ENCODE measurements at regions not wholly inside any gene's neighbourhood (a gene's known extent, or its start where the extent isn't known, plus 50 kb on each side); places are given as distances from the start of the nearest gene placed in this dataset.

- Histone ChIP-seq H3K27me3 (no peaks in the 10 kb centered on the region), H3K36me3 (no peaks in the 10 kb centered on the region), H3K27ac (no peak overlapping the region), H3K4me1 (no peaks in the 10 kb centered on the region), H3K4me3 (no peak overlapping the region), H3K9me3 (peaks cover 0 to 6% of the 10 kb centered on the region in 2 donors)
- TF ChIP-seq CTCF (IDR thresholded peaks at IDR 0.05) (no peak), POLR2A (IDR thresholded peaks at IDR 0.05) (no peak)
- intact Hi-C loops (cut with DNase I; ENCODE audit: low total_unique reads), result no loop called here
- no peak for DNase-seq
Measured at GRCh38 chr15:37652646-37653417, 281.6 kb upstream of the TMCO5A start.

GRCh38 chr15:37678124-37678523 lies 256.3 kb upstream of the TMCO5A start:
- intact Hi-C loops (cut with DNase I; ENCODE audit: low total_unique reads), result no loop called here
- Histone ChIP-seq H3K4me3 (no peak overlapping the region), H3K27me3 (no peaks in the 10 kb centered on the region), H3K27ac (no peak overlapping the region), H3K4me1 (no peaks in the 10 kb centered on the region), H3K9me3 (no peaks in the 10 kb centered on the region), H3K36me3 (no peaks in the 10 kb centered on the region)
- no peak for TF ChIP-seq POLR2A (IDR thresholded peaks at IDR 0.05)
- no peak for TF ChIP-seq CTCF (IDR thresholded peaks at IDR 0.05)
- DNase-seq, result no peak

- H3K27me3 ChIP-seq, result no peaks in the 10 kb centered on the region
- TF ChIP-seq POLR2A (IDR thresholded peaks at IDR 0.05), result no peak
- TF ChIP-seq CTCF (IDR thresholded peaks at IDR 0.05), result no peak
- no peaks in the 10 kb centered on the region for H3K9me3 ChIP-seq
- H3K36me3 ChIP-seq, result no peaks in the 10 kb centered on the region
- H3K4me1 ChIP-seq, result no peaks in the 10 kb centered on the region
- H3K27ac ChIP-seq, result no peak overlapping the region
- no peak overlapping the region for H3K4me3 ChIP-seq
- intact Hi-C loops (cut with DNase I; ENCODE audit: low total_unique reads), result no loop called here
- no peak for DNase-seq
Measured at GRCh38 chr15:37679627-37680026, 254.8 kb upstream of the TMCO5A start.

GRCh38 chr15:37682304-37682703 lies 252.1 kb upstream of the TMCO5A start:
- no peak for DNase-seq
- Histone ChIP-seq H3K4me1 (no peaks in the 10 kb centered on the region), H3K27me3 (no peaks in the 10 kb centered on the region), H3K4me3 (no peak overlapping the region), H3K9me3 (no peaks in the 10 kb centered on the region), H3K36me3 (no peaks in the 10 kb centered on the region), H3K27ac (no peak overlapping the region)
- intact Hi-C loops (cut with DNase I; ENCODE audit: low total_unique reads), result no loop called here
- TF ChIP-seq CTCF (IDR thresholded peaks at IDR 0.05), result no peak
- no peak for TF ChIP-seq POLR2A (IDR thresholded peaks at IDR 0.05)

- no peak for TF ChIP-seq POLR2A (IDR thresholded peaks at IDR 0.05)
- no peak for TF ChIP-seq CTCF (IDR thresholded peaks at IDR 0.05)
- intact Hi-C loops (cut with DNase I; ENCODE audit: low total_unique reads), result no loop called here
- Histone ChIP-seq H3K27me3 (no peaks in the 10 kb centered on the region), H3K4me1 (no peaks in the 10 kb centered on the region), H3K9me3 (no peaks in the 10 kb centered on the region), H3K27ac (no peak overlapping the region), H3K4me3 (no peak overlapping the region), H3K36me3 (no peaks in the 10 kb centered on the region)
- no peak for DNase-seq
Measured at GRCh38 chr15:37691911-37692310, 242.5 kb upstream of the TMCO5A start.
